ENCODE measurements at regions not wholly inside any gene's neighbourhood (a gene's known extent, or its start where the extent isn't known, plus 50 kb on each side); places are given as distances from the start of the nearest gene placed in this dataset.

GRCh38 chr2:17306706-17307105, 211.5 kb downstream of the RAD51AP2 start:
- DNase-seq (ENCODE audit: low read depth in 2 of 2): no peak

- DNase-seq (ENCODE audit: low read depth in 2 of 2): no peak
Measured at GRCh38 chr2:17306219-17306618, 212.0 kb downstream of the RAD51AP2 start.

GRCh38 chr2:17303521-17303920, 214.7 kb downstream of the RAD51AP2 start:
- no peak for DNase-seq (ENCODE audit: low read depth in 2 of 2)

GRCh38 chr2:17303054-17303453, 215.2 kb downstream of the RAD51AP2 start:
- no peak for DNase-seq (ENCODE audit: low read depth in 2 of 2)

- no peak for DNase-seq (ENCODE audit: low read depth in 2 of 2)
Measured at GRCh38 chr2:17302281-17302680, 216.0 kb downstream of the RAD51AP2 start.

- DNase-seq (ENCODE audit: low read depth in 2 of 2): no peak
Measured at GRCh38 chr2:17301437-17301836, 216.8 kb downstream of the RAD51AP2 start.

- DNase-seq (ENCODE audit: low read depth in 2 of 2): no peak
Measured at GRCh38 chr2:17299891-17300540, 218.2 kb downstream of the RAD51AP2 start.

- DNase-seq (ENCODE audit: low read depth in 2 of 2): no peak
Measured at GRCh38 chr2:17298453-17298852, 219.8 kb downstream of the RAD51AP2 start.

- DNase-seq (ENCODE audit: low read depth in 2 of 2): no peak
Measured at GRCh38 chr2:17296686-17297085, 221.6 kb downstream of the RAD51AP2 start.

GRCh38 chr2:17289669-17290068, 228.6 kb downstream of the RAD51AP2 start:
- no peak for DNase-seq (ENCODE audit: low read depth in 2 of 2)

- no peak for DNase-seq (ENCODE audit: low read depth in 2 of 2)
Measured at GRCh38 chr2:17287183-17287582, 231.1 kb downstream of the RAD51AP2 start.

- no peak for DNase-seq (ENCODE audit: low read depth in 2 of 2)
Measured at GRCh38 chr2:17282826-17283225, 235.4 kb downstream of the RAD51AP2 start.

- DNase-seq (ENCODE audit: low read depth in 2 of 2): no peak
Measured at GRCh38 chr2:17282245-17282644, 236.0 kb downstream of the RAD51AP2 start.

- DNase-seq (ENCODE audit: low read depth in 2 of 2): no peak
Measured at GRCh38 chr2:17276220-17276619, 242.0 kb downstream of the RAD51AP2 start.

GRCh38 chr2:17272652-17273525, 245.4 kb downstream of the RAD51AP2 start:
- DNase-seq (ENCODE audit: low read depth in 2 of 2): no peak

- DNase-seq (ENCODE audit: low read depth in 2 of 2): no peak
Measured at GRCh38 chr2:17272170-17272569, 246.1 kb downstream of the RAD51AP2 start.

GRCh38 chr2:17271416-17271815, 246.8 kb downstream of the RAD51AP2 start:
- no peak for DNase-seq (ENCODE audit: low read depth in 2 of 2)

GRCh38 chr2:17270894-17271293, 247.3 kb downstream of the RAD51AP2 start:
- no peak for DNase-seq (ENCODE audit: low read depth in 2 of 2)

GRCh38 chr2:17263570-17263968, 254.7 kb downstream of the RAD51AP2 start:
- no peak for DNase-seq (ENCODE audit: low read depth in 2 of 2)

GRCh38 chr2:17262854-17263569, 255.2 kb downstream of the RAD51AP2 start:
- DNase-seq (ENCODE audit: low read depth in 2 of 2): no peak

GRCh38 chr2:17259613-17260012, 258.6 kb downstream of the RAD51AP2 start:
- DNase-seq (ENCODE audit: low read depth in 2 of 2): no peak

- DNase-seq (ENCODE audit: low read depth in 2 of 2): no peak
Measured at GRCh38 chr2:17258861-17259260, 259.4 kb downstream of the RAD51AP2 start.

All from dermis microvascular lymphatic vessel endothelial cell (primary cell).